ENCODE measurements at regions not wholly inside any gene's neighbourhood (a gene's known extent, or its start where the extent isn't known, plus 50 kb on each side); places are given as distances from the start of the nearest gene placed in this dataset.

GRCh38 chr3:68483041-68483440 lies 449.3 kb downstream of the TAFA4 start:
- DNase-seq (ENCODE audit: low read depth in 6 of 9, low spot score in 9 of 9), result no peak
- Histone ChIP-seq H3K27me3 (ENCODE audit: control insufficient read depth in 2 of 2, insufficient read depth in 1 of 2, low read length in 1 of 2) (no peaks in the 10 kb centered on the region), H3K4me3 (ENCODE audit: low read length in 2 of 2) (no peak overlapping the region), H3K36me3 (ENCODE audit: control insufficient read depth in 2 of 2, insufficient read depth in 2 of 2, low read length in 1 of 2) (no peaks in the 10 kb centered on the region), H3K4me1 (ENCODE audit: control insufficient read depth in 2 of 2, insufficient read depth in 2 of 2, low read length in 2 of 2) (no peaks in the 10 kb centered on the region), H3K9me3 (ENCODE audit: control insufficient read depth in 2 of 2, insufficient read depth in 1 of 2, low read length in 1 of 2) (no peaks in the 10 kb centered on the region), H3K27ac (ENCODE audit: low read depth in 1 of 2, low read length in 1 of 2) (no peak overlapping the region)
- WGBS, result 92% methylated on average over 2 of the region's 2 CpGs

DNA sequence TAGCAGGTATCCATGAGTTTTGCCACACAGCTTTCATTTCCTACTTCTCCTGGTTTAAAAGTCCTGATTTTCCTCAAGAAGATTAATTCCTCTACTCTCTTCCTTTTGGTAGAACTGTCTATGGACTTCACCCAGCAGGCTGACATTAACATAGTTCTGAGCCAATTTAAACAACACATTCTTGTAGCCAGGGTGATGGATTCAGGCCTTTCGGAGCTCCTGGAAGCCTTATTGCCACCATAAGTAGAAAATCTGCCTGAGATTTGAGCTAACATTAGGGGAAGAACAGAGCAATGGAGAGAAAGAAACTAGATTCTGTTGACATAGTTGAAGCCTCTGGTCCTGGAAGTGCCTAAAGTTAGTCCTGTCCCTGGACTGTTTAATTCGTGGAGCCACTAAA lies 449.8 kb downstream of the TAFA4 start:
- 77% methylated on average over 2 of the region's 2 CpGs for WGBS
- no peaks in the 10 kb centered on the region for H3K4me1 ChIP-seq (ENCODE audit: control insufficient read depth in 2 of 2, insufficient read depth in 2 of 2, low read length in 2 of 2)
- H3K27me3 ChIP-seq (ENCODE audit: control insufficient read depth in 2 of 2, insufficient read depth in 1 of 2, low read length in 1 of 2), result no peaks in the 10 kb centered on the region
- H3K9me3 ChIP-seq (ENCODE audit: control insufficient read depth in 2 of 2, insufficient read depth in 1 of 2, low read length in 1 of 2), result no peaks in the 10 kb centered on the region
- no peaks in the 10 kb centered on the region for H3K36me3 ChIP-seq (ENCODE audit: control insufficient read depth in 2 of 2, insufficient read depth in 2 of 2, low read length in 1 of 2)
- no peak overlapping the region for H3K27ac ChIP-seq (ENCODE audit: low read depth in 1 of 2, low read length in 1 of 2)
- DNase-seq (ENCODE audit: low read depth in 6 of 9, low spot score in 9 of 9), result no peak
- no peak overlapping the region for H3K4me3 ChIP-seq (ENCODE audit: low read length in 2 of 2)

DNA sequence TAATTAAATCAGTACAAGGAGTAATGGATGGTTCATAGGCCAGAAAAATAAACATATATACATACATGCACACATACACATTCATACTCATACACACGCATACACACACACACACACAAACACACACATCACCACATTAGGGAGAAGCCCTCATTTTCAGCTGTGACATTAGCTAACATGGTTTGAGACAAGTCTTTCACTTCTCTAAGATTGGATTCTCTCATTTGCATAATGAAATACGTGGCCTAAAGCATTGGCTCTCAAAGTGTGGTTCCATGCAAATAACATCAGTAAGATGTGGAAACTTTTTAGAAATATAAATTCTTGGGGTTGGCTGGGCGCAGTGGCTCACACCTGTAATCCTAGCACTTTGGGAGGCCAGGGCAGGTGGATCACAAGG lies 452.6 kb downstream of the TAFA4 start:
- H3K36me3 ChIP-seq (ENCODE audit: control insufficient read depth in 2 of 2, insufficient read depth in 2 of 2, low read length in 1 of 2), result no peaks in the 10 kb centered on the region
- no peaks in the 10 kb centered on the region for H3K4me1 ChIP-seq (ENCODE audit: control insufficient read depth in 2 of 2, insufficient read depth in 2 of 2, low read length in 2 of 2)
- H3K9me3 ChIP-seq (ENCODE audit: control insufficient read depth in 2 of 2, insufficient read depth in 1 of 2, low read length in 1 of 2), result no peaks in the 10 kb centered on the region
- WGBS, result 86% methylated on average over 3 of the region's 3 CpGs
- H3K27me3 ChIP-seq (ENCODE audit: control insufficient read depth in 2 of 2, insufficient read depth in 1 of 2, low read length in 1 of 2), result no peaks in the 10 kb centered on the region
- no peak for DNase-seq (ENCODE audit: low read depth in 6 of 9, low spot score in 9 of 9)
- H3K4me3 ChIP-seq (ENCODE audit: low read length in 2 of 2), result no peak overlapping the region
- H3K27ac ChIP-seq (ENCODE audit: low read depth in 1 of 2, low read length in 1 of 2), result no peak overlapping the region

- no peak for DNase-seq (ENCODE audit: low read depth in 6 of 9, low spot score in 9 of 9)
- Histone ChIP-seq H3K4me3 (ENCODE audit: low read length in 2 of 2) (no peak overlapping the region), H3K4me1 (ENCODE audit: control insufficient read depth in 2 of 2, insufficient read depth in 2 of 2, low read length in 2 of 2) (no peaks in the 10 kb centered on the region), H3K27ac (ENCODE audit: low read depth in 1 of 2, low read length in 1 of 2) (no peak overlapping the region), H3K27me3 (ENCODE audit: control insufficient read depth in 2 of 2, insufficient read depth in 1 of 2, low read length in 1 of 2) (no peaks in the 10 kb centered on the region), H3K36me3 (ENCODE audit: control insufficient read depth in 2 of 2, insufficient read depth in 2 of 2, low read length in 1 of 2) (no peaks in the 10 kb centered on the region), H3K9me3 (ENCODE audit: control insufficient read depth in 2 of 2, insufficient read depth in 1 of 2, low read length in 1 of 2) (no peaks in the 10 kb centered on the region)
- WGBS, result 88% methylated on average over 3 of the region's 3 CpGs
Measured at GRCh38 chr3:68468695-68469375, 463.5 kb downstream of the TAFA4 start.

GRCh38 chr3:68467465-68467864 lies 464.9 kb downstream of the TAFA4 start:
- H3K36me3 ChIP-seq (ENCODE audit: control insufficient read depth in 2 of 2, insufficient read depth in 2 of 2, low read length in 1 of 2), result no peaks in the 10 kb centered on the region
- 78% methylated on average over 2 of the region's 2 CpGs for WGBS
- no peaks in the 10 kb centered on the region for H3K4me1 ChIP-seq (ENCODE audit: control insufficient read depth in 2 of 2, insufficient read depth in 2 of 2, low read length in 2 of 2)
- no peaks in the 10 kb centered on the region for H3K9me3 ChIP-seq (ENCODE audit: control insufficient read depth in 2 of 2, insufficient read depth in 1 of 2, low read length in 1 of 2)
- no peak overlapping the region for H3K4me3 ChIP-seq (ENCODE audit: low read length in 2 of 2)
- H3K27ac ChIP-seq (ENCODE audit: low read depth in 1 of 2, low read length in 1 of 2), result no peak overlapping the region
- no peaks in the 10 kb centered on the region for H3K27me3 ChIP-seq (ENCODE audit: control insufficient read depth in 2 of 2, insufficient read depth in 1 of 2, low read length in 1 of 2)
- DNase-seq (ENCODE audit: low read depth in 6 of 9, low spot score in 9 of 9), result no peak

GRCh38 chr3:68458581-68458980 lies 473.8 kb downstream of the TAFA4 start:
- no peaks in the 10 kb centered on the region for H3K27me3 ChIP-seq (ENCODE audit: control insufficient read depth in 2 of 2, insufficient read depth in 1 of 2, low read length in 1 of 2)
- no peak for DNase-seq (ENCODE audit: low read depth in 6 of 9, low spot score in 9 of 9)
- no peak overlapping the region for H3K27ac ChIP-seq (ENCODE audit: low read depth in 1 of 2, low read length in 1 of 2)
- H3K9me3 ChIP-seq (ENCODE audit: control insufficient read depth in 2 of 2, insufficient read depth in 1 of 2, low read length in 1 of 2), result no peaks in the 10 kb centered on the region
- H3K36me3 ChIP-seq (ENCODE audit: control insufficient read depth in 2 of 2, insufficient read depth in 2 of 2, low read length in 1 of 2), result no peaks in the 10 kb centered on the region
- no peak overlapping the region for H3K4me3 ChIP-seq (ENCODE audit: low read length in 2 of 2)
- 90% methylated on average over 2 of the region's 2 CpGs for WGBS
- H3K4me1 ChIP-seq (ENCODE audit: control insufficient read depth in 2 of 2, insufficient read depth in 2 of 2, low read length in 2 of 2), result no peaks in the 10 kb centered on the region

DNA sequence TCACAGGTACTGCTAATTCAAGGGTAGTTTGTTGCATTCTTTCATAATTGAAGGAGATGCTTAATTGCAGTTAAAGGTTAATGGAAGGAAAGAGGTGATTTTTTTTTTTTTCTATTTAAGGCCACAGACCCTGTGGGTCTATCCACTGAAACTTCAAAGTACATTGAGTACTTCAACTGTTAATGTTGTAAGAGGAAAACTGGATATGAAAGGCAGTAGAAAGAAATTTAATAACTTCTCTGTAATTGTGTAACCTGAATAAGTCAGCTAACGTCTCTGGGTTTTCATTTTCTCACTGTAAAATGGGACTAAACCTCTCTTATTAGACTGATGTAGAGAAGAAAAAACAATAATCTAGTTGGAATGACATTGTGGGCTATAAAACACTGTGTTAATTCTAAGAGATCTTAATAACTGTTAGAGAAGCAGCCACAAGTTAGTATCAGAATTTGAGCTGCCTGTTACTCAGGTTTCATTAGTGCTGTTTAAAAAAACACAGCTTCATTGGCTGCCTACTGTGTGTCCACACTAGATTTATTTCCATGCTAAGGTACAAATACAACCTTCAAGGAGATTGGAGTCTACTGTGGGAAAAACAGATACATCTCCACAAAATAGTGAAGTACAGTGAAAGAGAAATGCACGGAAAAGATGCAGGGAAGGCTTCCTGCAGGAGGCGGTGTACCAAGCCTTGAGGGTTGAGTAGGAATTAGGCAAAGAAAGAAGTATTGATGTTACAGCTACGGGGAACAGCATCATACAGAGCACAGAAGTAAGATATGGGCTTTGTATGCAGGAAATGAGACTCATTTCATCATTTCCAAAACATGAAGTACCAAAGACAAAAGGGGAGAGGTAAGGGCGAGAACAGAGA lies 483.6 kb downstream of the TAFA4 start:
- DNase-seq (ENCODE audit: low read depth in 6 of 9, low spot score in 9 of 9), result no peak
- WGBS, result 84% methylated on average over 5 of the region's 5 CpGs
- H3K4me1 ChIP-seq (ENCODE audit: control insufficient read depth in 2 of 2, insufficient read depth in 2 of 2, low read length in 2 of 2), result no peaks in the 10 kb centered on the region
- H3K27ac ChIP-seq (ENCODE audit: low read depth in 1 of 2, low read length in 1 of 2), result no peak overlapping the region
- H3K36me3 ChIP-seq (ENCODE audit: control insufficient read depth in 2 of 2, insufficient read depth in 2 of 2, low read length in 1 of 2), result no peaks in the 10 kb centered on the region
- no peaks in the 10 kb centered on the region for H3K9me3 ChIP-seq (ENCODE audit: control insufficient read depth in 2 of 2, insufficient read depth in 1 of 2, low read length in 1 of 2)
- no peaks in the 10 kb centered on the region for H3K27me3 ChIP-seq (ENCODE audit: control insufficient read depth in 2 of 2, insufficient read depth in 1 of 2, low read length in 1 of 2)
- no peak overlapping the region for H3K4me3 ChIP-seq (ENCODE audit: low read length in 2 of 2)

- no peaks in the 10 kb centered on the region for H3K36me3 ChIP-seq (ENCODE audit: control insufficient read depth in 2 of 2, insufficient read depth in 2 of 2, low read length in 1 of 2)
- DNase-seq (ENCODE audit: low read depth in 6 of 9, low spot score in 9 of 9), result no peak
- no peak overlapping the region for H3K27ac ChIP-seq (ENCODE audit: low read depth in 1 of 2, low read length in 1 of 2)
Measured at GRCh38 chr3:68447885-68448284, 484.5 kb downstream of the TAFA4 start.

GRCh38 chr3:68441054-68441453 lies 491.3 kb downstream of the TAFA4 start:
- 95% methylated on average over 1 of the region's 1 CpG for WGBS
- no peaks in the 10 kb centered on the region for H3K9me3 ChIP-seq (ENCODE audit: control insufficient read depth in 2 of 2, insufficient read depth in 1 of 2, low read length in 1 of 2)
- H3K36me3 ChIP-seq (ENCODE audit: control insufficient read depth in 2 of 2, insufficient read depth in 2 of 2, low read length in 1 of 2), result no peaks in the 10 kb centered on the region
- H3K4me3 ChIP-seq (ENCODE audit: low read length in 2 of 2), result no peak overlapping the region
- DNase-seq (ENCODE audit: low read depth in 6 of 9, low spot score in 9 of 9), result no peak
- H3K27ac ChIP-seq (ENCODE audit: low read depth in 1 of 2, low read length in 1 of 2), result no peak overlapping the region
- no peaks in the 10 kb centered on the region for H3K4me1 ChIP-seq (ENCODE audit: control insufficient read depth in 2 of 2, insufficient read depth in 2 of 2, low read length in 2 of 2)
- H3K27me3 ChIP-seq (ENCODE audit: control insufficient read depth in 2 of 2, insufficient read depth in 1 of 2, low read length in 1 of 2), result no peaks in the 10 kb centered on the region

More at GRCh38 chr3:68447885-68448284, 484.5 kb downstream of the TAFA4 start:
- Histone ChIP-seq H3K27me3 (ENCODE audit: control insufficient read depth in 2 of 2, insufficient read depth in 1 of 2, low read length in 1 of 2) (no peaks in the 10 kb centered on the region), H3K4me3 (ENCODE audit: low read length in 2 of 2) (no peak overlapping the region), H3K4me1 (ENCODE audit: control insufficient read depth in 2 of 2, insufficient read depth in 2 of 2, low read length in 2 of 2) (no peaks in the 10 kb centered on the region), H3K9me3 (ENCODE audit: control insufficient read depth in 2 of 2, insufficient read depth in 1 of 2, low read length in 1 of 2) (no peaks in the 10 kb centered on the region)
